Activated B cell treated with CpG ODN at 0.5 μM for 24 hours (primary cell): ENCODE measurements at regions not wholly inside any gene's neighbourhood (a gene's known extent, or its start where the extent isn't known, plus 50 kb on each side); places are given as distances from the start of the nearest gene placed in this dataset.

Source experiments
- ATAC-seq: fragments of 200-7000 bp; cut with Tn5 transposase; one replicate; pipeline ENCODE4 v1.10.0; 2021; ENCODE audit warnings: low read depth, mild to moderate bottlenecking, moderate library complexity
- CTCF ChIA-PET: fragments of 350-600 bp; sonication (Branson Sonifier 250); formaldehyde crosslinking; loops from one replicate; lab custom pipeline; 2021; ENCODE audit warnings: antibody characterized with exemption; lab: Charles Lee
- POLR2A ChIA-PET: fragments of 350-600 bp; sonication (Branson Sonifier 250); formaldehyde crosslinking; loops from one replicate; lab custom pipeline; 2021; ENCODE audit warnings: antibody characterized with exemption; lab: Charles Lee
- DNase-seq: peaks from one replicate; pipeline ENCODE4 v3.0.0; 2022
- H3K27ac Mint-ChIP-seq: one replicate; pipeline ENCODE4 v1.8.0; 2020; ENCODE audit warnings: mixed read lengths
- H3K27me3 Mint-ChIP-seq: one replicate; pipeline ENCODE4 v1.8.0; 2021; ENCODE audit warnings: mixed read lengths
- H3K36me3 Mint-ChIP-seq: one replicate; pipeline ENCODE4 v1.8.0; 2021; ENCODE audit warnings: low read depth, mixed read lengths
- H3K4me1 Mint-ChIP-seq: one replicate; pipeline ENCODE4 v1.8.0; 2021; ENCODE audit warnings: mixed read lengths
- H3K4me3 Mint-ChIP-seq: one replicate; pipeline ENCODE4 v1.8.0; 2020; ENCODE audit warnings: mild to moderate bottlenecking, mixed read lengths
- H3K9me3 Mint-ChIP-seq: one replicate; pipeline ENCODE4 v1.8.0; 2020; ENCODE audit warnings: mixed read lengths
- CTCF ChIP-seq: fragments of 200-600 bp; IDR thresholded peaks from one replicate; pipeline ENCODE4 v1.8.0; 2022; ENCODE audit warnings: antibody characterized with exemption, mild to moderate bottlenecking
- intact Hi-C: fragments of 100-400 bp; cut with micrococcal nuclease; formaldehyde crosslinking; loops from one replicate; pipeline ENCODE4 v1.15.1; 2024

GRCh38 chr5:58239045-58239444 lies 220.8 kb downstream of the PLK2 start:
- H3K4me1 Mint-ChIP-seq = peaks cover 10% of the 10 kb centered on the region
- TF ChIP-seq CTCF = no peak
- CTCF ChIA-PET = no interaction called here
- no peak for DNase-seq
- POLR2A ChIA-PET = no interaction called here
- H3K4me3 Mint-ChIP-seq = no peak overlapping the region
- intact Hi-C loops = no loop called here
- no peaks in the 10 kb centered on the region for H3K9me3 Mint-ChIP-seq
- no peaks in the 10 kb centered on the region for H3K27me3 Mint-ChIP-seq
- no peaks in the 10 kb centered on the region for H3K36me3 Mint-ChIP-seq
- ATAC-seq = no peak
- no peak overlapping the region for H3K27ac Mint-ChIP-seq

- no peaks in the 10 kb centered on the region for H3K36me3 Mint-ChIP-seq
- no peaks in the 10 kb centered on the region for H3K27me3 Mint-ChIP-seq
- no peak for TF ChIP-seq CTCF
- intact Hi-C loops = no loop called here
- no peak overlapping the region for H3K27ac Mint-ChIP-seq
- ChIA-PET POLR2A (no interaction called here), CTCF (no interaction called here)
- no peak overlapping the region for H3K4me3 Mint-ChIP-seq
- ATAC-seq = no peak
- H3K4me1 Mint-ChIP-seq = peaks cover 10% of the 10 kb centered on the region
- no peak for DNase-seq
- H3K9me3 Mint-ChIP-seq = no peaks in the 10 kb centered on the region
These were observed 223.4 kb downstream of the PLK2 start for GRCh38 chr5:58236498-58236897.

GRCh38 chr5:58235299-58235698 lies 224.6 kb downstream of the PLK2 start:
- TF ChIP-seq CTCF = no peak
- Mint-ChIP-seq H3K4me1 (peaks cover 10% of the 10 kb centered on the region), H3K4me3 (no peak overlapping the region), H3K36me3 (no peaks in the 10 kb centered on the region), H3K27ac (no peak overlapping the region), H3K27me3 (no peaks in the 10 kb centered on the region), H3K9me3 (no peaks in the 10 kb centered on the region)
- CTCF ChIA-PET = no interaction called here
- ATAC-seq = no peak
- no peak for DNase-seq
- POLR2A ChIA-PET = no interaction called here
- intact Hi-C loops = no loop called here

- no peak overlapping the region for H3K27ac Mint-ChIP-seq
- POLR2A ChIA-PET = no interaction called here
- no peak for TF ChIP-seq CTCF
- no peaks in the 10 kb centered on the region for H3K36me3 Mint-ChIP-seq
- CTCF ChIA-PET = no interaction called here
- H3K9me3 Mint-ChIP-seq = no peaks in the 10 kb centered on the region
- no peak overlapping the region for H3K4me3 Mint-ChIP-seq
- H3K27me3 Mint-ChIP-seq = no peaks in the 10 kb centered on the region
- H3K4me1 Mint-ChIP-seq = no peaks in the 10 kb centered on the region
- DNase-seq = no peak
- intact Hi-C loops = no loop called here
- no peak for ATAC-seq
These were observed 227.8 kb downstream of the PLK2 start for GRCh38 chr5:58232130-58232529.

GRCh38 chr5:58231041-58231440 lies 228.8 kb downstream of the PLK2 start:
- no peaks in the 10 kb centered on the region for H3K9me3 Mint-ChIP-seq
- TF ChIP-seq CTCF = no peak
- DNase-seq (no peak), ATAC-seq (no peak)
- intact Hi-C loops = no loop called here
- POLR2A ChIA-PET = no interaction called here
- H3K27me3 Mint-ChIP-seq = no peaks in the 10 kb centered on the region
- CTCF ChIA-PET = no interaction called here
- no peaks in the 10 kb centered on the region for H3K4me1 Mint-ChIP-seq
- H3K4me3 Mint-ChIP-seq = no peak overlapping the region
- no peak overlapping the region for H3K27ac Mint-ChIP-seq
- H3K36me3 Mint-ChIP-seq = no peaks in the 10 kb centered on the region
